Astrocyte (in vitro differentiated cells and primary cell): ENCODE measurements at regions not wholly inside any gene's neighbourhood (a gene's known extent, or its start where the extent isn't known, plus 50 kb on each side); places are given as distances from the start of the nearest gene placed in this dataset.

Source experiments
- DNase-seq: peaks from one replicate; pipeline ENCODE4 v3.0.0-alpha.2; 2010; ENCODE audit warnings: low read depth
- FAIRE-seq: peaks from 2 replicates; lab custom pipeline; 2011; peaks lifted over from hg19 to GRCh38; lab: Jason Lieb, UNC
- H2AFZ ChIP-seq: 2 replicates; pipeline ENCODE4 v1.6.0; 2012; ENCODE audit warnings: low read depth, low read length, inconsistent platforms
- H3K27ac ChIP-seq: 2 replicates; pipeline ENCODE4 v1.5.1; 2011; ENCODE audit warnings: low read depth, low read length, inconsistent platforms
- H3K27me3 ChIP-seq: 2 replicates; pipeline ENCODE4 v1.6.0; 2011; ENCODE audit warnings: low read length, inconsistent platforms; ENCODE audit not compliant: insufficient read depth
- H3K36me3 ChIP-seq: 2 replicates; pipeline ENCODE4 v1.5.1; 2011; ENCODE audit warnings: low read length, inconsistent platforms; ENCODE audit not compliant: insufficient read depth
- H3K4me1 ChIP-seq: 2 replicates; pipeline ENCODE4 v1.5.1; 2011; ENCODE audit warnings: low read length, inconsistent platforms; ENCODE audit not compliant: insufficient read depth
- H3K4me2 ChIP-seq: 2 replicates; pipeline ENCODE4 v1.6.0; 2012; ENCODE audit warnings: low read length, inconsistent platforms
- H3K4me3 ChIP-seq: 2 replicates; pipeline ENCODE4 v1.5.1; 2011; ENCODE audit warnings: low read depth, mild to moderate bottlenecking, low read length, inconsistent platforms; ENCODE audit not compliant: insufficient read depth
- H3K79me2 ChIP-seq: 2 replicates; pipeline ENCODE4 v1.6.0; 2012; ENCODE audit warnings: mild to moderate bottlenecking, low read length, inconsistent platforms; ENCODE audit not compliant: insufficient read depth
- H3K9ac ChIP-seq: 2 replicates; pipeline ENCODE4 v1.6.0; 2012; ENCODE audit warnings: mild to moderate bottlenecking, low read length, inconsistent platforms
- H3K9me3 ChIP-seq: 2 replicates; pipeline ENCODE4 v1.5.1; 2012; ENCODE audit warnings: low read depth, mild to moderate bottlenecking, low read length, inconsistent platforms; ENCODE audit not compliant: insufficient read depth
- H4K20me1 ChIP-seq: 2 replicates; pipeline ENCODE4 v1.6.0; 2012; ENCODE audit warnings: low read length, inconsistent platforms; ENCODE audit not compliant: insufficient read depth
- H3K27ac Mint-ChIP-seq: one replicate; pipeline ENCODE4 v1.8.0; 2021; ENCODE audit warnings: mild to moderate bottlenecking, mixed read lengths; ENCODE audit not compliant: unreplicated experiment
- H3K27me3 Mint-ChIP-seq: one replicate; pipeline ENCODE4 v1.8.0; 2021; ENCODE audit warnings: low read depth, mixed read lengths; ENCODE audit not compliant: unreplicated experiment
- H3K36me3 Mint-ChIP-seq: one replicate; pipeline ENCODE4 v1.8.0; 2021; ENCODE audit warnings: low read depth, mixed read lengths; ENCODE audit not compliant: unreplicated experiment
- H3K4me1 Mint-ChIP-seq: one replicate; pipeline ENCODE4 v1.8.0; 2021; ENCODE audit warnings: low read depth, mixed read lengths; ENCODE audit not compliant: unreplicated experiment
- H3K4me3 Mint-ChIP-seq: one replicate; pipeline ENCODE4 v1.8.0; 2021; ENCODE audit warnings: mild to moderate bottlenecking, moderate library complexity, mixed read lengths; ENCODE audit not compliant: unreplicated experiment
- H3K9me3 Mint-ChIP-seq: one replicate; pipeline ENCODE4 v1.8.0; 2021; ENCODE audit warnings: mild to moderate bottlenecking, mixed read lengths; ENCODE audit not compliant: unreplicated experiment
- EZH2 ChIP-seq: IDR thresholded peaks from 2 replicates; pipeline ENCODE4 v1.6.1; 2012; ENCODE audit warnings: mild to moderate bottlenecking, low read length, inconsistent platforms; ENCODE audit not compliant: insufficient read depth
- TF ChIP-seq, protein P1 (sequence below): IDR thresholded peaks from 2 replicates; pipeline ENCODE4 v1.5.1; 2011; ENCODE audit warnings: low read depth, mild to moderate bottlenecking, inconsistent platforms, low read length, moderate library complexity; ENCODE audit not compliant: insufficient read depth

DNA sequence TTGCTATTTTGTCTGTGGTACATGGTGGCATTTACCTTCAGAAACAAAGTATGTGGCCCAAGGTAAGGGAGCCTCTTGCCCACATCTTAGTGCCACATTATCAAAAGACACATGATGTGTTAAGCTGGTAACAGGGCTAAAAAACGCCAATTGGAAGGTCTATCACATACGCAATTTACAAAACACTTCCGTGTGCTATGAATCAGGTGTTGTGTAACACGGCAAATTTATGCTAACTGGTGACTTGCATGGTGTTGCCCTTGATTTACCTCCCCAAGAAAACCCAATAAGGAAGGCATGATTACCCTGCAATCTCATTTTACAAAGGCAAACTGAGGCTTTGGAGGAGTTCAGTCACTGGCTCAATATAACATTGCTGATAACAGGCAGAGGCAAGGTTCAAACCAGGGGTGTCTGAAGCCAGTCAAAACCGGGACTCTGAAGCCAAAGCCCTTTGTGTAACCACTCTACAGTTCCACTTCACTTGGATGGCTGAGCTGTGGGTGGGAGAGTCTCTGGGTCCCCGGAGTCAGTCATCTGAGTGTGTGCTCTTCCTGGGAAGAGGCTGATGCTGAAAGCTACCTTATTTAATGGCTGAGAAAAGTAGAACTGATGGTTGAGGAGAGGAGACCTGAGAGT is 103.9 kb upstream of the BCL6 start:
- Mint-ChIP-seq H3K27ac (no peak overlapping the region), H3K4me3 (no peak overlapping the region), H3K4me1 (peaks cover 3% of the 10 kb centered on the region), H3K9me3 (peaks cover 16% of the 10 kb centered on the region), H3K27me3 (peaks cover 1% of the 10 kb centered on the region), H3K36me3 (no peaks in the 10 kb centered on the region)
- H2AFZ ChIP-seq, result no peak overlapping the region
- H3K4me2 ChIP-seq, result no peak overlapping the region
- no peaks in the 10 kb centered on the region for H3K36me3 ChIP-seq
- H4K20me1 ChIP-seq, result no peaks in the 10 kb centered on the region
- DNase-seq, result no peak
- no peak overlapping the region for H3K27ac ChIP-seq
- no peaks in the 10 kb centered on the region for H3K79me2 ChIP-seq
- no peak for FAIRE-seq
- H3K27me3 ChIP-seq, result peaks cover 2% of the 10 kb centered on the region
- H3K9me3 ChIP-seq, result peaks cover 3% of the 10 kb centered on the region
- TF ChIP-seq EZH2, result no peak
- TF ChIP-seq, protein P1, sequence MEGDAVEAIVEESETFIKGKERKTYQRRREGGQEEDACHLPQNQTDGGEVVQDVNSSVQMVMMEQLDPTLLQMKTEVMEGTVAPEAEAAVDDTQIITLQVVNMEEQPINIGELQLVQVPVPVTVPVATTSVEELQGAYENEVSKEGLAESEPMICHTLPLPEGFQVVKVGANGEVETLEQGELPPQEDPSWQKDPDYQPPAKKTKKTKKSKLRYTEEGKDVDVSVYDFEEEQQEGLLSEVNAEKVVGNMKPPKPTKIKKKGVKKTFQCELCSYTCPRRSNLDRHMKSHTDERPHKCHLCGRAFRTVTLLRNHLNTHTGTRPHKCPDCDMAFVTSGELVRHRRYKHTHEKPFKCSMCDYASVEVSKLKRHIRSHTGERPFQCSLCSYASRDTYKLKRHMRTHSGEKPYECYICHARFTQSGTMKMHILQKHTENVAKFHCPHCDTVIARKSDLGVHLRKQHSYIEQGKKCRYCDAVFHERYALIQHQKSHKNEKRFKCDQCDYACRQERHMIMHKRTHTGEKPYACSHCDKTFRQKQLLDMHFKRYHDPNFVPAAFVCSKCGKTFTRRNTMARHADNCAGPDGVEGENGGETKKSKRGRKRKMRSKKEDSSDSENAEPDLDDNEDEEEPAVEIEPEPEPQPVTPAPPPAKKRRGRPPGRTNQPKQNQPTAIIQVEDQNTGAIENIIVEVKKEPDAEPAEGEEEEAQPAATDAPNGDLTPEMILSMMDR, result no peak
- no peak overlapping the region for H3K9ac ChIP-seq
- H3K4me1 ChIP-seq, result no peaks in the 10 kb centered on the region
- H3K4me3 ChIP-seq, result no peak overlapping the region

DNA sequence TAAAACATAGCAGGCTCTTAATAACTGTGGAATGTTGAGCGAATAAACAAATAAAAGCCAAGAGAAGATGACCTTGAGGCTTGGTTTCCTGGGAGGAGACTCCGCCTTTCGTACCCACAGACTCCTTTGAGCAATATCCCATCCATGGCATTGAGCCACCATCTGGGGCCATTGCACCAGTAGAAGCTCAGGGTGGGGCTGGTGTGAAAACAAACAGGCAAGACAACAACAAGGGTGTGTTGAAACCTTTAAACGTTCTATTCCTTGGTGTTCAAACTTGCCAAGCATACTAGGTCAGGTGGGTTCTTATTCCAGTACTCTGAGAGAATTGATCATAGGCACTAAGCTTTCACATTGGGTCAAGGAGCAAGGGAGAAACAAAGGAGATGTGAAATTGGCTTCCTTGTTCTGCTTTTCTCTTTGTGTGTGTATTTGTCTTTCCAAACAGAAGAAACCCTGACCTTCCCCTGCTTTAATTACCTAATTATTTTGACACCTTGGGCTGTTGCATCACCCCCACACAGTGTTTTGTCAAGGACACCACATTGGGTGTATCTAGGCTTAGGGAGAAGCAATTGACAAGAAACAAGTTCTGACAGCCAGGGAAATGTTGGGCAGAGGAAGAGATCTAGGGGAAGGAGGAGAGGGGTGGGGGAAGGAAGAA is 105.1 kb upstream of the BCL6 start:
- FAIRE-seq (no peak), DNase-seq (no peak)
- no peaks in the 10 kb centered on the region for H3K79me2 ChIP-seq
- H3K9ac ChIP-seq, result no peak overlapping the region
- TF ChIP-seq, protein P1, result no peak
- TF ChIP-seq EZH2, result no peak
- Mint-ChIP-seq H3K36me3 (no peaks in the 10 kb centered on the region), H3K4me3 (no peak overlapping the region), H3K27me3 (peaks cover 1% of the 10 kb centered on the region), H3K9me3 (peaks cover 16% of the 10 kb centered on the region), H3K4me1 (peaks cover 3% of the 10 kb centered on the region), H3K27ac (no peak overlapping the region)
- no peak overlapping the region for H3K4me3 ChIP-seq
- H3K9me3 ChIP-seq, result peaks cover 3% of the 10 kb centered on the region
- H3K4me1 ChIP-seq, result no peaks in the 10 kb centered on the region
- no peak overlapping the region for H3K27ac ChIP-seq
- no peaks in the 10 kb centered on the region for H3K27me3 ChIP-seq
- no peaks in the 10 kb centered on the region for H4K20me1 ChIP-seq
- no peak overlapping the region for H3K4me2 ChIP-seq
- H2AFZ ChIP-seq, result no peak overlapping the region
- H3K36me3 ChIP-seq, result no peaks in the 10 kb centered on the region
